Retina (tissue), 1 donor: ENCODE measurements at regions not wholly inside any gene's neighbourhood (a gene's known extent, or its start where the extent isn't known, plus 50 kb on each side); places are given as distances from the start of the nearest gene placed in this dataset.
"Not testable (repeated sequence)": the region's sequence is repeated elsewhere in the genome, so short reads cannot be mapped to it uniquely, and the experiment has no call there.

ENCODE experiments used
- DNase-seq: peaks from one replicate; pipeline ENCODE4 v3.0.0-alpha.2; 2016

GRCh38 chr9:26789959-26790358, 102.6 kb downstream of the CAAP1 start:
- DNase-seq = no peak

GRCh38 chr9:26786564-26786963, 106.0 kb downstream of the CAAP1 start:
- no peak for DNase-seq

- DNase-seq = no peak
Measured at GRCh38 chr9:26782899-26783298, 109.7 kb downstream of the CAAP1 start.

GRCh38 chr9:26781906-26782305, 110.7 kb downstream of the CAAP1 start:
- no peak for DNase-seq

GRCh38 chr9:26780307-26780706, 112.3 kb downstream of the CAAP1 start:
- not testable (repeated sequence) for DNase-seq

GRCh38 chr9:26779062-26779461, 113.5 kb downstream of the CAAP1 start:
- no peak for DNase-seq

- no peak for DNase-seq
Measured at GRCh38 chr9:26775391-26775790, 117.2 kb downstream of the CAAP1 start.

GRCh38 chr9:26773056-26773455, 119.5 kb downstream of the CAAP1 start:
- DNase-seq = no peak

GRCh38 chr9:26770821-26771220, 121.8 kb downstream of the CAAP1 start:
- no peak for DNase-seq

- DNase-seq = no peak
Measured at GRCh38 chr9:26768145-26768544, 124.5 kb downstream of the CAAP1 start.

GRCh38 chr9:26760675-26761074, 131.9 kb downstream of the CAAP1 start:
- DNase-seq = no peak

GRCh38 chr9:26758655-26759054, 133.9 kb downstream of the CAAP1 start:
- no peak for DNase-seq

GRCh38 chr9:26756881-26757280, 135.7 kb downstream of the CAAP1 start:
- DNase-seq = no peak

- DNase-seq = no peak
Measured at GRCh38 chr9:26755476-26755875, 137.1 kb downstream of the CAAP1 start.

- DNase-seq = no peak
Measured at GRCh38 chr9:26754509-26755164, 138.0 kb downstream of the CAAP1 start.

- no peak for DNase-seq
Measured at GRCh38 chr9:26753971-26754370, 138.6 kb downstream of the CAAP1 start.

- DNase-seq = no peak
Measured at GRCh38 chr9:26750162-26750561, 142.4 kb downstream of the CAAP1 start.

- DNase-seq = no peak
Measured at GRCh38 chr9:26748449-26749058, 144.0 kb downstream of the CAAP1 start.

- no peak for DNase-seq
Measured at GRCh38 chr9:26747611-26748010, 145.0 kb downstream of the CAAP1 start.

GRCh38 chr9:26746357-26747072, 146.1 kb downstream of the CAAP1 start:
- DNase-seq = no peak

GRCh38 chr9:26745111-26745510, 147.5 kb downstream of the CAAP1 start:
- DNase-seq = no peak

GRCh38 chr9:26744191-26744965, 148.2 kb downstream of the CAAP1 start:
- DNase-seq = no peak

GRCh38 chr9:26742828-26743476, 149.7 kb downstream of the CAAP1 start:
- DNase-seq = no peak
